ENCODE measurements at regions not wholly inside any gene's neighbourhood (a gene's known extent, or its start where the extent isn't known, plus 50 kb on each side); places are given as distances from the start of the nearest gene placed in this dataset.

GRCh38 chr3:30455840-30456239 is 150.6 kb upstream of the TGFBR2 start:
- TF ChIP-seq CTCF (IDR thresholded peaks at IDR 0.05) (no peak), POLR2A (IDR thresholded peaks at IDR 0.05) (no peak)
